Mesodermal cell (in vitro differentiated cells): ENCODE measurements at regions not wholly inside any gene's neighbourhood (a gene's known extent, or its start where the extent isn't known, plus 50 kb on each side); places are given as distances from the start of the nearest gene placed in this dataset.
"Not testable (repeated sequence)": the region's sequence is repeated elsewhere in the genome, so short reads cannot be mapped to it uniquely, and the experiment has no call there.

Experiments used
- H3K27ac ChIP-seq: 2 replicates; pipeline ENCODE4 v1.7.0; 2013; ENCODE audit warnings: mild to moderate bottlenecking, low read depth, low read length, moderate library complexity; ENCODE audit not compliant: severe bottlenecking
- H3K36me3 ChIP-seq: 2 replicates; pipeline ENCODE4 v1.7.1; 2013; ENCODE audit warnings: mild to moderate bottlenecking, low read length, moderate library complexity; ENCODE audit not compliant: control insufficient read depth, insufficient read depth
- H3K4me1 ChIP-seq: one replicate; pipeline ENCODE4 v1.7.1; 2013; ENCODE audit warnings: mild to moderate bottlenecking, low read length; ENCODE audit not compliant: insufficient read depth, control insufficient read depth, poor library complexity, severe bottlenecking
- H3K4me3 ChIP-seq: 2 replicates; pipeline ENCODE4 v1.7.0; 2013; ENCODE audit warnings: low read length, control low read depth, mild to moderate bottlenecking; ENCODE audit not compliant: insufficient read depth, poor library complexity, severe bottlenecking; ENCODE audit errors: extremely low read depth
- H3K9me3 ChIP-seq: 2 replicates; pipeline ENCODE4 v1.7.1; 2013; ENCODE audit warnings: mild to moderate bottlenecking, low read length, moderate library complexity; ENCODE audit not compliant: control insufficient read depth
- WGBS, 2 experiments: methylation state at CpG; one replicate each; pipeline ENCODE4 v1.1.5; 2013; ENCODE audit warnings: missing lambda C conversion rate in 2 of 2; ENCODE audit not compliant: insufficient coverage in 2 of 2; 5-methylcytosine and 5-hydroxymethylcytosine counted together

DNA sequence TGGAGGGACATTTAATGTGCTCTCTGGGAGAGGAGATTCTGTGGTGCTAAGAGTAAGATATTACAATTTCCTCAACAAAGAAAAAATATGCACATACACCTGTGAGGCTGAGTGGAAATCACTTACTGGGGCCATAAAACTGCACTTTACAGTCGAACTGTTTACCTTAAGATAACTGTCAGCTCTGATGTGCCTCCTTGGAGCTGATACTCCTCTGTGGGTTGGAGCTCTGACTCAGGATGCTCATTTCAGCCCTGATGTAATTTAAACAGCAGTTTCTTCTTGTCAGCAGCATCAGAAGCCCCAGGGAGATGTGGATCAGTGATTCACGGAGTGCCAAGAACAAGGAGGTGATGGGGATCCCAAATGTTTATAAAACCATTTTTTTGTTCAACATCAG, 241.9 kb upstream of the SFRP2 start:
- Histone ChIP-seq H3K4me3 (no peak overlapping the region), H3K4me1 (no peaks in the 10 kb centered on the region), H3K9me3 (peaks cover 6% of the 10 kb centered on the region), H3K27ac (no peak overlapping the region), H3K36me3 (no peaks in the 10 kb centered on the region)
- WGBS, 2 experiments: 50 to 92% methylated on average over 1 of the region's 2 CpGs

DNA sequence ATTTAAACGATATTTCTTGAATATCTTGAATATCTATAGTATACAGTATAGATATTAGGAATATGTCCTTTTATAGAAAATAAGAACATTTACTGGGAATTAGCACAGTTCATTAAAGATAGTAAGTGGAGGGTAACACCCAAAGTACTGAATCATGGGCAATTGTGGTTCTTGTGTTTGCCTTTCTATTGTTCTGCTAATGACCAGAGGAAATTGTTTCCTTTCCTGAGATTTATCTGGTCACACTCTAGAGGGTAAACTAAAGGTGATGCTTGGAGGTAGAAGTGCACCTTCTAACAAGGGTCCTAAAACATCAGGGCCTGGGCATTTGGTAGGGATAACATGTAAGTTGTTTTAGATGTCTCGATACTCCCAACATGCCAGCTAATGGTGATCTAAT, 241.3 kb upstream of the SFRP2 start:
- 80% methylated on average over 1 of the region's 2 CpGs; no CpG with 5 or more reads in 1 of the 2 experiments for WGBS, 2 experiments
- H3K36me3 ChIP-seq: no peaks in the 10 kb centered on the region
- H3K4me1 ChIP-seq: no peaks in the 10 kb centered on the region
- H3K27ac ChIP-seq: no peak overlapping the region
- H3K4me3 ChIP-seq: no peak overlapping the region
- peaks cover 6% of the 10 kb centered on the region for H3K9me3 ChIP-seq

DNA sequence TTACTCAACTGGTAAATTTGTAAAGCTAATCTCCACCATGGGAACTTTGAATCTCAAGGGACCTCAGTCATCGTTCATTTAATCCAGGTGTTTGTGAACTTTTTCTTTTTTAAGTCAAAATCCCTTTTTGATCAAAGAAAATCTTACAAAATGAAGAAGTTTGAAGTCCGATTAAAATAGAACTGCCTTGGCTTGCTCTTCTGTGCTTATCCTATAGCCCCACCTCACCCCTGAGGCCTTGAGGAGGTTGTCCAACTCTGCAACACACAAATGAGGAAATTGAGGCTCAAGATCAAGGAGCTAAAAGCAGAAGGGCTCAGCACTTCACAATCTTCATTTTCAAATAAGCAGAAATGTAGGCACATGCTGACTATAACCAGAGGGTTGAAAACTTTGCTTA, 240.3 kb upstream of the SFRP2 start:
- Histone ChIP-seq H3K36me3 (no peaks in the 10 kb centered on the region), H3K4me1 (no peaks in the 10 kb centered on the region), H3K4me3 (no peak overlapping the region), H3K27ac (no peak overlapping the region), H3K9me3 (peaks cover 6% of the 10 kb centered on the region)
- 86 to 93% methylated on average over 1 to 2 of the region's 2 CpGs for WGBS, 2 experiments

DNA sequence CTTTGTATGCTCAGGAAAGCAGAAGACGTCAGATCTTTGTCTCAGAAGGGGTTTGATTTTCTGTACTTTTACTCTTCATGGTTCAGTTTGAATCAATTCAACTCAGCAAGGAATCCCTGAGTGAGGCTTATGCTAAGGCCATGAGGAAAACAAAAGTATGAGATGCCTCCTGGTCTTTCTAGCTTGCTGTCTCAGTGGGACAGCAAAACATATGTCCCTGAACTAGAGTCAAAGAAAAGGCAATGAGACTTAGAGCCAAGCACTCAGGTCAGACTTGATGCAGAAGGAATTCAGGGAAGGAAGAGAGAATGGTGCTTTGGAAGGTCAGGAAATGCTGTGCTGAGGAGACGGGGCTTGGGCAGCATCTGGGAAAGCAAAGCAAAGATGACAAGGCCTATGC, 236.2 kb upstream of the SFRP2 start:
- Histone ChIP-seq H3K4me3 (no peak overlapping the region), H3K9me3 (no peaks in the 10 kb centered on the region), H3K4me1 (no peaks in the 10 kb centered on the region), H3K27ac (no peak overlapping the region), H3K36me3 (no peaks in the 10 kb centered on the region)
- 74 to 90% methylated on average over 2 of the region's 2 CpGs for WGBS, 2 experiments

DNA sequence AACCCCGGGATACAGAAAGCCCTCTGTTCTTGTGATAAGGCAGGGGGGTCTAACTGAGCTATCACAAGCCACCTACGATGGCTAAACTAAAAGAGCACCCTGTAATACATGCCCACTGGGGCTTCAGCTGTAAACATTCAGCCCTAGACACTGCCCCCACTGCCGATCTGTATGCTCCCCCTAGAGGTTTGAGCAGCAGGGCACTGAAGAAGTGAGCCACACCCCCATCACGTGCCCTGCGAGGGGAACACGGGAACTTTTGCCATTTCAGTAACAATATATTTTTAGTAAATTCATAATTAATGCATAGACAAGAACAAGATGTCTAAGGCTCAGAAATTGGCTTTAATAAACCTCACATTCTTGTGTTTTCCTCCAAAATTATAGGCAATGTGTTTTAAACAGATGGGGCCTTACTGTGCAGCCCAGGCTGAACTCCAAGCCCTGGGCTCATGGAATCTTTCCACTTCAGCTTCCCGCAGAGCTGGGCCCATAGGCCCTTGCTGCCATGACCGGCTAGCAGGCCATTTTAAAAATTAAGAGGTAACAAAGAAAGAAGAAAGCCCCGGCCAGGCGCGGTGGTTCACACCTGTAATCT, 235.3 kb upstream of the SFRP2 start:
- 71 to 77% methylated on average over 5 to 7 of the region's 11 CpGs for WGBS, 2 experiments
- no peaks in the 10 kb centered on the region for H3K9me3 ChIP-seq
- no peaks in the 10 kb centered on the region for H3K36me3 ChIP-seq
- H3K4me1 ChIP-seq: no peaks in the 10 kb centered on the region
- H3K27ac ChIP-seq: no peak overlapping the region
- H3K4me3 ChIP-seq: no peak overlapping the region

DNA sequence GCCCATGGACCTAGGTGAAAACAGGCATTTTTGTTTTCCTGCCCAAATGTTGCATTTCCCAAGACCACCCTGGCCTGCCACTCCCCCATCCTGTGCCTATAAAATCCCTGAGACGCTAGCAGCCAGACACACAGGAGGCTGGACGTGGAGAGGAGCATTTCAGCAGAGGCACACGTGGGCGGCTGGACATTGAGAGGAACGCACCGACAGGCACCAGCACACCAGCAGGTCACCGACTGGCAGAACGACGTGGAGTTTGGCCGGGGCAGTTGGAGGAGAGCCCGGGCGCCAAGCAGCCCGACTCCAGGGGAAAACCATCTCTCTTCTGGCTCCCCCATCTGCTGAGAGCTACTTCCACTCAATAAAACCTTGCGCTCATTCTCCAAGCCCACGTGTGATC, 234.8 kb upstream of the SFRP2 start:
- H3K4me3 ChIP-seq, H3K9me3 ChIP-seq, H3K4me1 ChIP-seq, H3K27ac ChIP-seq, H3K36me3 ChIP-seq: not testable (repeated sequence)
- 90 to 95% methylated on average over 11 to 13 of the region's 15 CpGs for WGBS, 2 experiments

DNA sequence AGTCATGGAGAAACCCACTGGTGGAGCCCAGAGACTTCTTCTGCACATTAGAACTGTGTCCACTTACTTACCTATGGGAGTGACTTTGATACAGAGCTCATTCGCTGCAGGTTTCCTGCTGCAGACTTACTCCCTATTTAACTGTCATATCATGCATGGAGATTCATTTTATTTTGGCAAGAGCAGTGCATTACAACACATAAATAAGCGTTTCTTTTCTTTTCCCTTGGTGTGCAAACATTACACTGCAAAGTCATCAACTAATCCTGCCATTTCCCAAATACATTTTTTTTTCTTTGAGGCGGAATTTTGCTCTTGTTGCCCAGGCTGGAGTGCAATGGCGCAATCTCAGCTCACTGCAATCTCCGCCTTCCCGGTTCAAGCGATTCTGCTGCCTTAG, 230.9 kb upstream of the SFRP2 start:
- 87 to 97% methylated on average over 4 to 6 of the region's 7 CpGs for WGBS, 2 experiments
- H3K4me1 ChIP-seq: no peaks in the 10 kb centered on the region
- no peaks in the 10 kb centered on the region for H3K9me3 ChIP-seq
- no peaks in the 10 kb centered on the region for H3K36me3 ChIP-seq
- no peak overlapping the region for H3K4me3 ChIP-seq
- no peak overlapping the region for H3K27ac ChIP-seq

DNA sequence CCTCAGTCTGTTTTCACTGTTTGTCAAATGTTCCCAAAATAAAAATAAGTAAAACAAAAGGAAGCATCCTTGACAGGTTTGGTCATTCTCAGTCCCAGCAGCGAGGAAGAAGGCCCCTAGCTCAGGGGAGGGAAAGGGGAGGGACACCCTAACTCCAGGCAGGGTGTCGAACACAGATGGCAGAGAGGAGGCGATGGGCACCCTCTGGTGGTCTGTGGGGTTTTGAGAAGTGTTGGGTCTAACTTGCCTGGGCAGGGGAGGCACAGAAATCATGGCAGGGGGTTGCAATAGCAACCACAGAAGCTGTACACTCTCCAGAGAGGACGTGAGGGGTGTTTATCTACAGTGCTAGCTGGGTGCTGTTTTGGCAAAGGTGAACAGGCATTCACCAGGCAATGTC, 229.8 kb upstream of the SFRP2 start:
- H3K9me3 ChIP-seq: no peaks in the 10 kb centered on the region
- H3K36me3 ChIP-seq: no peaks in the 10 kb centered on the region
- no peak overlapping the region for H3K4me3 ChIP-seq
- H3K4me1 ChIP-seq: no peaks in the 10 kb centered on the region
- WGBS, 2 experiments: 29 to 60% methylated on average over 2 to 3 of the region's 4 CpGs
- H3K27ac ChIP-seq: no peak overlapping the region

DNA sequence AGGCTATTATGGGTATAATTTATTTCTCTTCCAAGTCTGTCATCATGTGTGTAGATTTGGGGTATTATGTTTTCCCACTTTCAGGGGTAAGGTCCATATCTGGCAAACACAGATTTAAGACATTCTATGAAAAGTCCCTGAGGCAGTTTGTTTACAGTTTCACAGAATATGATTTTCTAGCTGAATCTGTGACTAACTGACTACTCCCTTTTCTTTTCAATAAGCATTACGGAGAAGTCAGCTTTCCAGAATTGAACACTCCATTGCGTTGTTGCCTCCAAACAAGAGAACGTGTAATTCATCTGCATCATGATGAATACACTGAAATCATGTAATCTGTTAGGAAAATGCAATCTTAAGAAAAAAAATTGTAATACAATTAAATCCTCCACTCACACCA, 226.7 kb upstream of the SFRP2 start:
- H3K36me3 ChIP-seq: no peaks in the 10 kb centered on the region
- no peak overlapping the region for H3K27ac ChIP-seq
- no peak overlapping the region for H3K4me3 ChIP-seq
- no peaks in the 10 kb centered on the region for H3K4me1 ChIP-seq
- H3K9me3 ChIP-seq: no peaks in the 10 kb centered on the region
- WGBS, 2 experiments: 100% methylated on average over 2 of the region's 3 CpGs; no CpG with 5 or more reads in 1 of the 2 experiments

DNA sequence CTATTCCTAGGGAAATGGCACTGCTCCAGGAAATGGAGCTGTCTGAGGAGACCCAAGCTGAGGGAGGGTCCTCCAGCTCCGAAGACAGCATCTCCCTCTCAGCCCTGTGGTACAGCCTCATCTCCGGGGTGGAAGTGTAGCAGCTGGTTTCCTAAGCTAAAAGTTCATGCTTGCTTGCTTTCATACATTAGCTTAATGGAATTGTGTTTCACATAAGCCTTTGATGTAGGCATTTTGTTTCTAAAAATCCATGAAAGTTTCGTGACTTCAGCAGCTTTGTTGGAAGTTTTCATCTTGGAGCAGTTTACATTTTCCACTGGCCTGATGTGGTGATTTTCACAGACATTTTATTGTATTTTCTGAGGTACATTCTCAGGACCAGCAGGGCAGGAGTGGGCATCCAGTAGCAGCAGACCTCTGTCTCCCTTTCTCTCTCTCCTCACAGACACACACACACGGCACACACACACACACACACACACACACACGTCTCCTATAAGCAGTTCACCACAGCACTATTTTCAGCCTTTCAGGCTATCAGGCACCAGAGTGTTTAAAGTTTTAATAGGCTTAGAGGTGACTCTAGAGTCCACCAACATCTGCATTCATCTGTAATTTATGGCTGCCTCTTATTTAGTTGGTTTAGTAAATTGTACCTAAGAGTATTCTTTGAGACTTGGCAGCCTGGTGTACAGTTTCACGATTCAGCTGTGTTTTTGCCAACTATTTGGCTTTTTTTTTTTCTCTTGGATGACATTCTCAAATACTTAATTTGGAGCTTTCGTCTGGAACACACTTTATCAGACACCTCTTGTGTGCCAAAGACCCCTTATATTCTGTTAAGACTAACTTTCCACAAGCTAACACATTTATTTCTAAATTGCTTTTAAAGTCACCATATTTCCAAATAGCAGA, 225.8 kb upstream of the SFRP2 start:
- Histone ChIP-seq H3K36me3 (no peaks in the 10 kb centered on the region), H3K4me3 (no peak overlapping the region), H3K27ac (no peak overlapping the region), H3K9me3 (no peaks in the 10 kb centered on the region), H3K4me1 (no peaks in the 10 kb centered on the region)
- WGBS, 2 experiments: 81 to 86% methylated on average over 3 to 4 of the region's 7 CpGs

DNA sequence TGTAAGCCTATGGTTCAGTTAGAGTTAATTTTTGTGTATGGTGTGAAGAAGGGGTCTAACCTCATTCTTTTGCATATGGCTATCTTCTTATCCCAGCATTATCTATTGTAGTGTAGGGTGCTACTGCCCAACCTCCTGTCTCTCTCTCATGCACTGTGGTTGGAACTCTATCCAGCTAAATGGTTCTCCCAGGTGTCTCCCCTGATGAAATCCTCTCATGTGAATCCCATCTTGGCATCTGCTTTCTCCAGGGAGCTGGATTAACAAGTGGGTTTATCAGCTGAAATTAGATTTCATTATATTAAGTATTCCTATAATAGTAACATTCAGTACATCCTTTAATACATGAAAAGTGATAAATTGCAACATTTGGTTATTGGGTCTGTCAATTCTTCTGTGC, 224.7 kb upstream of the SFRP2 start:
- H3K36me3 ChIP-seq: no peaks in the 10 kb centered on the region
- no peaks in the 10 kb centered on the region for H3K9me3 ChIP-seq
- H3K4me1 ChIP-seq: no peaks in the 10 kb centered on the region
- H3K4me3 ChIP-seq: no peak overlapping the region
- no peak overlapping the region for H3K27ac ChIP-seq
